Lung (tissue), 11 donors: ENCODE measurements at regions not wholly inside any gene's neighbourhood (a gene's known extent, or its start where the extent isn't known, plus 50 kb on each side); places are given as distances from the start of the nearest gene placed in this dataset.

Source experiments
- ATAC-seq: fragments of 200-7000 bp; cut with Tn5 transposase; one replicate; pipeline ENCODE4 v1.9.1; 2020; ENCODE audit warnings: moderate number of reproducible peaks; ENCODE audit not compliant: insufficient read depth, low FRiP score
- DNase-seq, 3 donors: peaks; one replicate each; pipeline ENCODE4 v3.0.0-alpha.2; 2013 to 2017
- H3K27ac ChIP-seq, 2 donors: one replicate each; pipeline ENCODE4 v1.5.1; 2013; ENCODE audit warnings: mild to moderate bottlenecking in 2 of 2, moderate library complexity in 2 of 2, control low read depth in 1 of 2, inconsistent platforms in 1 of 2, low read depth in 1 of 2, low read length in 1 of 2
- H3K27me3 ChIP-seq, 3 donors: one replicate each; pipeline ENCODE4 v1.5.1; 2013; ENCODE audit warnings: low read length in 2 of 3; ENCODE audit not compliant: control insufficient read depth in 3 of 3, insufficient read depth in 3 of 3
- H3K36me3 ChIP-seq, 4 donors: one replicate each; pipeline ENCODE4 v1.5.1; 2013; ENCODE audit warnings: low read length in 4 of 4, mild to moderate bottlenecking in 1 of 4, moderate library complexity in 1 of 4; ENCODE audit not compliant: control insufficient read depth in 4 of 4, insufficient read depth in 4 of 4
- H3K4me1 ChIP-seq, 5 donors: one replicate each; pipeline ENCODE4 v1.5.1; 2013; ENCODE audit warnings: low read length in 5 of 5, mild to moderate bottlenecking in 2 of 5, moderate library complexity in 1 of 5; ENCODE audit not compliant: control insufficient read depth in 5 of 5, insufficient read depth in 5 of 5
- H3K4me3 ChIP-seq: one replicate; pipeline ENCODE4 v1.5.1; 2013; ENCODE audit warnings: mild to moderate bottlenecking, control low read depth, moderate library complexity
- H3K9ac ChIP-seq, 2 donors: one replicate each; pipeline ENCODE4 v1.5.1; 2013; ENCODE audit warnings: low read length in 2 of 2, control low read depth in 1 of 2; ENCODE audit not compliant: insufficient read depth in 1 of 2
- H3K9me3 ChIP-seq, 4 donors: one replicate each; pipeline ENCODE4 v1.5.1; 2013; ENCODE audit warnings: low read length in 3 of 4, mild to moderate bottlenecking in 1 of 4, moderate library complexity in 1 of 4; ENCODE audit not compliant: control insufficient read depth in 4 of 4, insufficient read depth in 3 of 4
- CTCF ChIP-seq: IDR thresholded peaks from 2 replicates; pipeline ENCODE4 v1.5.1; 2012; ENCODE audit warnings: mild to moderate bottlenecking; ENCODE audit errors: control extremely low read depth, extremely low read depth
- WGBS, 2 donors: extraction: QIAGEN DNeasy Blood & Tissue Kit; methylation state at CpG; one replicate each; pipeline ENCODE4 v1.1.7; 2013; 5-methylcytosine and 5-hydroxymethylcytosine counted together
- donor health status: control.
- donor health status: control.
- donor health status: Bipolar disorder and iron deficiency.
- donor health status: healthy.
- donor health status: DM: yes; HTN: yes; CAD: no.

- Histone ChIP-seq H3K9ac (no peak overlapping the region), H3K36me3 (no peaks in the 10 kb centered on the region), H3K9me3 (peaks cover 0 to under 1% (median 0%) of the 10 kb centered on the region in 4 donors), H3K4me1 (no peaks in the 10 kb centered on the region), H3K27ac (no peak overlapping the region), H3K27me3 (no peaks in the 10 kb centered on the region), H3K4me3 (no peak overlapping the region)
- TF ChIP-seq CTCF = no peak
- WGBS, 2 donors = 67 to 72% methylated on average over 3 of the region's 3 CpGs
- ATAC-seq = no peak
- DNase-seq = no peak
Observed at GRCh38 chr20:11430652-11431051, 487.0 kb upstream of the BTBD3 start.

- Histone ChIP-seq H3K4me3 (no peak overlapping the region), H3K4me1 (no peaks in the 10 kb centered on the region), H3K36me3 (no peaks in the 10 kb centered on the region), H3K9me3 (peaks cover 0 to 6% (median 0%) of the 10 kb centered on the region in 4 donors), H3K9ac (no peak overlapping the region), H3K27me3 (no peaks in the 10 kb centered on the region), H3K27ac (no peak overlapping the region)
- WGBS, 2 donors = 85 to 90% methylated on average over 1 of the region's 1 CpG
- no peak for ATAC-seq
- no peak for TF ChIP-seq CTCF
- DNase-seq = no peak
Observed at GRCh38 chr20:11431621-11432020, 486.1 kb upstream of the BTBD3 start.

- WGBS, 2 donors = 56 to 66% methylated on average over 3 of the region's 3 CpGs
- no peaks in the 10 kb centered on the region for H3K4me1 ChIP-seq
- no peak overlapping the region for H3K27ac ChIP-seq
- no peak for ATAC-seq
- peaks cover 0 to 6% (median 0%) of the 10 kb centered on the region in 4 donors for H3K9me3 ChIP-seq
- H3K4me3 ChIP-seq = no peak overlapping the region
- TF ChIP-seq CTCF = no peak
- H3K9ac ChIP-seq = no peak overlapping the region
- no peaks in the 10 kb centered on the region for H3K36me3 ChIP-seq
- DNase-seq = no peak
- H3K27me3 ChIP-seq = no peaks in the 10 kb centered on the region
Observed at GRCh38 chr20:11432407-11432806, 485.3 kb upstream of the BTBD3 start.
